Effector memory CD4-positive, alpha-beta T cell (primary cell): ENCODE measurements at regions not wholly inside any gene's neighbourhood (a gene's known extent, or its start where the extent isn't known, plus 50 kb on each side); places are given as distances from the start of the nearest gene placed in this dataset.

ENCODE experiments used
- DNase-seq, 3 donors: peaks; one replicate each; pipeline ENCODE4 v3.0.0-alpha.2; 2020
- H3K27ac ChIP-seq: 2 replicates; pipeline ENCODE4 v1.7.0; 2013; ENCODE audit warnings: mild to moderate bottlenecking, low read length, moderate library complexity; ENCODE audit not compliant: insufficient read depth, poor library complexity, severe bottlenecking
- H3K27me3 ChIP-seq: replicated peaks from 2 replicates; pipeline ENCODE4 v1.7.0; 2013; ENCODE audit warnings: mild to moderate bottlenecking, low read length; ENCODE audit not compliant: insufficient read depth, control insufficient read depth, poor library complexity, severe bottlenecking
- H3K36me3 ChIP-seq: 2 replicates; pipeline ENCODE4 v1.7.0; 2013; ENCODE audit warnings: mild to moderate bottlenecking, low read length, moderate library complexity; ENCODE audit not compliant: control insufficient read depth, insufficient read depth
- H3K4me1 ChIP-seq: 2 replicates; pipeline ENCODE4 v1.7.0; 2013; ENCODE audit warnings: low read length, mild to moderate bottlenecking; ENCODE audit not compliant: control insufficient read depth, insufficient read depth, poor library complexity, severe bottlenecking
- H3K4me3 ChIP-seq: 2 replicates; pipeline ENCODE4 v1.7.0; 2013; ENCODE audit warnings: low read length, low read depth, mild to moderate bottlenecking; ENCODE audit not compliant: insufficient read depth, poor library complexity, severe bottlenecking
- H3K9me3 ChIP-seq: 2 replicates; pipeline ENCODE4 v1.7.0; 2013; ENCODE audit warnings: mild to moderate bottlenecking, low read length, moderate library complexity; ENCODE audit not compliant: control insufficient read depth

DNA sequence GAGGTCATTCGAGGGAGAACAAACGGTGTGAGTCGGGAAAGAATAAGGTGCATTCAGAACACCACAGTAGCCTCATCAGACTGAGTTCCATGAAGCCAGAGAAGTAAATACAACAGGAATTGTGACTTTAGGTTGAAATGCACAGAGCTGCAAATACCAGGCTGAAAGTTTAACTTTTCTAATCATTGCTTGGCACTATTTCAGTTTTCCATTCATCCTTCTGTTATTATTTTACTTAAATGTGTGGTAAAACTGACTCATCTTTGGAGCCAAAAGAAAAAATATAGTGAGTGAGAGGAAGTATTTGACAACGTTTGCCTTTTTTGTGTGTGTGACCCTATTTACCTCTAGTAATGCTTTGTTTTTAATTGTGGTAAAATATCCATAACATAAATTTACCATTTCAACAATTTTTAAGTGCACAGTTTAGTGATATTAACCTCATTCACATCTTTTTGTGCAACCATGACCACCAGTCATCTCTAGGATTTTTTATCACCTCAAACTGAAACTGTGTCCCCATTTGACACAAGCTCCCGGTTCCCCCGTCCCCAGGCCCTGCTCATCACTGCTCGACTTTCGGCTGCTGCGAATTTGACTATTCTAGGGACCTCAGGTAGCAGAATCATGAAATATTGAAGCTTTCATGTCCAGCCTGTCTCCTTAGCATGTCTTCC, 166.8 kb downstream of the HSD17B3 start:
- no peak for DNase-seq
- H3K4me1 ChIP-seq: no peaks in the 10 kb centered on the region

DNA sequence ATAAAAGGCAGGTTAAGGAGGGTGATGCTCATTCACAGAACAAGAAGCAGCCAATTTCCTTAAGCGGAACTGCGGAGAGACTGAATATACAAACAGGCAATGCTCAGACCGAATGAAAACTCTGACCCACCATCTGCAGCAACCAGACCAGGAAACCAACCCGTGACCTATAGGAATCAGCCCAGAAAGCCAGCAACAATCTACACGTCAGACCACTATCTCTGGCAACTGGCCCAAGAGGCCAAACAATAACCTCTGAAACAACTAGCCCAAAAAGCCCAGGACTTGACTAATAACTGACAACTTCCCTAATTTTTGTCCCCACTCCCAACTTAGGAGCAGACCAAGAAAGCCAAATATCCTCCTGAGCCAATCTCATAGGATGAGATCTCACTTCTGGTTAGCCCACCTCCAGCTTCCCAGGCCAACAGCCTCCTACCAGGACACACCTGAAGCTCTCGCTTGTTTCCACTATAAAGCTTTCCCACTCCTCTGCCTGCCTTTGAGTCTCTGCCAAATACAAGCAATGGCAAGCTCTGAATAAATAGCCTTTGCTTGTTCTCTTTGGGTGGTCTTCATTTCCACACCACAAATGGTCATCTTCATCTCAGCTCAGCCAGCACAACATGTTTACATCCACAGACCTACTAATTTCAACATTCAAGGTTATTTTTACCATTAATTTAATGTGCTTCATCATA, 168.5 kb downstream of the HSD17B3 start:
- DNase-seq: no peak
- Histone ChIP-seq H3K27ac (no peak overlapping the region), H3K27me3 (no peaks in the 10 kb centered on the region)

More for the DNA sequence above, 166.8 kb downstream of the HSD17B3 start:
- Histone ChIP-seq H3K4me3 (no peak overlapping the region), H3K36me3 (no peaks in the 10 kb centered on the region), H3K27me3 (no peaks in the 10 kb centered on the region), H3K9me3 (no peaks in the 10 kb centered on the region), H3K27ac (no peak overlapping the region)

DNA sequence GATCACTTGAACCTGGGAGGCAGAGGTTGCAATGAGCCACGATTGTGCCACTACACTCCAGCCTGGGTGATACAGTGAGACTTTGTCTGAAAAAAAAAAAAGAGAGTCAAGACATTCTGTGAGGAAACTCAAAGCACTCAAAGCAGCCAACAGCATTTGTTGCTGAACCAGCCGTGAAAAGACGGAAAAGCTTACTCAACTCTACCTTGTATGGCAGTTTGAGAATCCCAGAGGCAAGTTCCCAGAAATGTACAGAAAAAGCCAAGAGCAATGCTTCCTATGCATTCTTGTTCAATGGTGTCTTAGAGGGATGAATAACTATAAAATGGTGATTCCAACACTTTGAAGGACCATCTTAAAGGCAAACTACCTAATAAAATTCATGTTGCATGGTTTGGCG, 170.2 kb downstream of the HSD17B3 start:
- H3K27ac ChIP-seq: no peak overlapping the region
- H3K9me3 ChIP-seq: no peaks in the 10 kb centered on the region
- no peaks in the 10 kb centered on the region for H3K4me1 ChIP-seq
- DNase-seq: no peak
- H3K4me3 ChIP-seq: no peak overlapping the region
- no peaks in the 10 kb centered on the region for H3K36me3 ChIP-seq
- no peaks in the 10 kb centered on the region for H3K27me3 ChIP-seq

More for the DNA sequence above, 168.5 kb downstream of the HSD17B3 start:
- Histone ChIP-seq H3K4me1 (no peaks in the 10 kb centered on the region), H3K4me3 (no peak overlapping the region), H3K36me3 (no peaks in the 10 kb centered on the region), H3K9me3 (no peaks in the 10 kb centered on the region)

GRCh38 chr9:96130970-96131369, 171.0 kb downstream of the HSD17B3 start:
- Histone ChIP-seq H3K27ac (no peak overlapping the region), H3K4me1 (no peaks in the 10 kb centered on the region), H3K36me3 (no peaks in the 10 kb centered on the region), H3K27me3 (no peaks in the 10 kb centered on the region), H3K4me3 (no peak overlapping the region), H3K9me3 (no peaks in the 10 kb centered on the region)
- no peak for DNase-seq

GRCh38 chr9:96129747-96130146, 172.2 kb downstream of the HSD17B3 start:
- no peak for DNase-seq
- Histone ChIP-seq H3K36me3 (no peaks in the 10 kb centered on the region), H3K4me3 (no peak overlapping the region), H3K4me1 (no peaks in the 10 kb centered on the region), H3K9me3 (no peaks in the 10 kb centered on the region), H3K27ac (no peak overlapping the region), H3K27me3 (no peaks in the 10 kb centered on the region)

GRCh38 chr9:96128880-96129279, 173.1 kb downstream of the HSD17B3 start:
- H3K36me3 ChIP-seq: no peaks in the 10 kb centered on the region
- H3K27me3 ChIP-seq: no peaks in the 10 kb centered on the region
- H3K4me3 ChIP-seq: no peak overlapping the region
- no peak for DNase-seq
- H3K4me1 ChIP-seq: no peaks in the 10 kb centered on the region
- H3K9me3 ChIP-seq: no peaks in the 10 kb centered on the region
- no peak overlapping the region for H3K27ac ChIP-seq

DNA sequence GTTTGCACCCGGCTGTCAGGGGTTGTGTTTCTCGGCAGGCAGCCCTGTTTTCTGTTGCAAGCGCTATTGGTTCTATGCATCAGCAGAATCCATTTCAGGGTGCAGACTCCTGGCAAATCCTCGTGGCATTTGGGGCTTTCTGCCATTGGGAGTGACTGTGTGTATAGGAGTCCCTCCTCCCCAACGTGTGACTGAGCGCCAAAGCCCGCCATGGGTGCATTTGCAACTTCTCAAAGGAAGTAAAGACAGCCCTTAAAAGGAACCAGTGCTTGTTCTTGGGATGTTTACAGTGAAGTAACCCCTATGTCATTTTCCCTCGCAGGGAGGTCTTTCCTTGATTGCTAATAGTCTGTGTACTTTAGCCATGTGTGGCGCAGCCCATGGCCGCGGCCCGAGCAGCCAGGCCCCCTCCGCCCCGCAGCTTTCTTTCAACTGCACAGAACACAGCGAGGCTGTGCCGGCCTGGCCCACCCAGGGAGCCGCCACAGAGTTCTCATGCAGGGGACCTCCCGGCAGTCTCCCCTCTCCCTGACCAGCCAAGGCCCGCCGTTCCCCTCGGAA, 175.6 kb downstream of the HSD17B3 start:
- no peaks in the 10 kb centered on the region for H3K27me3 ChIP-seq
- H3K9me3 ChIP-seq: no peaks in the 10 kb centered on the region
- H3K4me1 ChIP-seq: no peaks in the 10 kb centered on the region
- DNase-seq: no peak
- no peak overlapping the region for H3K27ac ChIP-seq
- H3K36me3 ChIP-seq: no peaks in the 10 kb centered on the region
- no peak overlapping the region for H3K4me3 ChIP-seq

- no peak for DNase-seq
- no peak overlapping the region for H3K27ac ChIP-seq
- H3K9me3 ChIP-seq: no peaks in the 10 kb centered on the region
- H3K4me1 ChIP-seq: no peaks in the 10 kb centered on the region
- no peaks in the 10 kb centered on the region for H3K36me3 ChIP-seq
- no peak overlapping the region for H3K4me3 ChIP-seq
- no peaks in the 10 kb centered on the region for H3K27me3 ChIP-seq
These were observed 176.4 kb downstream of the HSD17B3 start for GRCh38 chr9:96125624-96126023.

DNA sequence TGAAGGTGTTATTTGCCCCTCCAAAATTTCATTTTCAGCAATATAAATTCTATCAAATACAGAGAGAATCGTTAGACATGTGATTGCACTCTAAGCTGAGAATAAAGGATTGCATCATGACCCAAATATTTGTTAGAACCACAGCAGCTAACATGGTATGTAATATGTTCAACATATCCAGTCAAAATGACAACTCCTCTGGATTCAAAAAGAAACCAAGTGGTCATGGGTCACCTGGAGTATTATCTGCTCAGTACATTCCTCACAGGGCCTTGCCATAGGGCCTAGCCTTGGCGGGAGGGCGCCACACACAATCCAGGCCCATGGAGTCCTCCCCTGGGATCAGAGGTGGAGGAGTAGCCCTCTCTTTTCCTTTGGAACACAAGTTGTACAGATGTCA, 179.2 kb downstream of the HSD17B3 start:
- no peak for DNase-seq
- H3K4me3 ChIP-seq: no peak overlapping the region
- H3K4me1 ChIP-seq: no peaks in the 10 kb centered on the region
- no peaks in the 10 kb centered on the region for H3K27me3 ChIP-seq
- no peaks in the 10 kb centered on the region for H3K9me3 ChIP-seq
- no peaks in the 10 kb centered on the region for H3K36me3 ChIP-seq
- H3K27ac ChIP-seq: no peak overlapping the region

- Histone ChIP-seq H3K4me3 (no peak overlapping the region), H3K27me3 (no peaks in the 10 kb centered on the region), H3K4me1 (no peaks in the 10 kb centered on the region), H3K27ac (no peak overlapping the region), H3K9me3 (no peaks in the 10 kb centered on the region), H3K36me3 (no peaks in the 10 kb centered on the region)
- no peak for DNase-seq
These were observed 179.7 kb downstream of the HSD17B3 start for GRCh38 chr9:96122282-96122681.
